Left renal pelvis (tissue), 4 donors: ENCODE measurements at regions not wholly inside any gene's neighbourhood (a gene's known extent, or its start where the extent isn't known, plus 50 kb on each side); places are given as distances from the start of the nearest gene placed in this dataset.

ENCODE experiments used
- DNase-seq, 4 donors: peaks; one replicate each; pipeline ENCODE4 v3.0.0-alpha.2; 2013; ENCODE audit warnings: low read depth in 4 of 4, low spot score in 3 of 4

- DNase-seq: no peak
Observed at GRCh38 chr10:123518765-123519164, 147.4 kb upstream of the GPR26 start.

GRCh38 chr10:123519861-123520260 lies 146.3 kb upstream of the GPR26 start:
- DNase-seq: no peak

- no peak for DNase-seq
Observed at GRCh38 chr10:123521076-123521475, 145.1 kb upstream of the GPR26 start.

- DNase-seq: no peak
Observed at GRCh38 chr10:123521556-123521955, 144.6 kb upstream of the GPR26 start.

- no peak for DNase-seq
Observed at GRCh38 chr10:123522702-123523312, 143.3 kb upstream of the GPR26 start.

GRCh38 chr10:123523833-123524232 lies 142.3 kb upstream of the GPR26 start:
- DNase-seq: no peak

- DNase-seq: no peak
Observed at GRCh38 chr10:123526356-123527064, 139.6 kb upstream of the GPR26 start.

- no peak for DNase-seq
Observed at GRCh38 chr10:123527151-123527550, 139.0 kb upstream of the GPR26 start.

GRCh38 chr10:123529146-123529760 lies 136.9 kb upstream of the GPR26 start:
- DNase-seq: no peak

- DNase-seq: no peak
Observed at GRCh38 chr10:123530166-123530870, 135.8 kb upstream of the GPR26 start.

GRCh38 chr10:123535386-123535785 lies 130.8 kb upstream of the GPR26 start:
- DNase-seq: no peak

- no peak for DNase-seq
Observed at GRCh38 chr10:123536176-123536845, 129.8 kb upstream of the GPR26 start.

- no peak for DNase-seq
Observed at GRCh38 chr10:123537188-123537961, 128.8 kb upstream of the GPR26 start.

- no peak for DNase-seq
Observed at GRCh38 chr10:123538401-123539320, 127.5 kb upstream of the GPR26 start.

GRCh38 chr10:123544986-123545385 lies 121.2 kb upstream of the GPR26 start:
- DNase-seq: no peak

- no peak for DNase-seq
Observed at GRCh38 chr10:123548770-123549169, 117.4 kb upstream of the GPR26 start.

GRCh38 chr10:123549761-123550454 lies 116.2 kb upstream of the GPR26 start:
- no peak for DNase-seq

GRCh38 chr10:123550675-123551096 lies 115.5 kb upstream of the GPR26 start:
- no peak for DNase-seq
